H1 (cell line): ENCODE measurements at regions not wholly inside any gene's neighbourhood (a gene's known extent, or its start where the extent isn't known, plus 50 kb on each side); places are given as distances from the start of the nearest gene placed in this dataset.

Source experiments
- CTCF ChIA-PET: fragments of 300-600 bp; sonication (Branson Sonifier 250); formaldehyde crosslinking; loops from one replicate; lab custom pipeline; 2021; ENCODE audit not compliant: partially characterized antibody; lab: Charles Lee
- POLR2A ChIA-PET: fragments of 300-600 bp; sonication (Branson Sonifier 250); formaldehyde crosslinking; loops from one replicate; lab custom pipeline; 2021; ENCODE audit warnings: inconsistent platforms; ENCODE audit not compliant: partially characterized antibody; lab: Charles Lee
- DNase-seq, 2 experiments: peaks; one replicate each; pipeline versions ENCODE4 v3.0.0 to v3.0.0-alpha.2; 2010 to 2022; ENCODE audit warnings: low spot score in 2 of 2, low read depth in 1 of 2, mixed read lengths in 1 of 2
- FAIRE-seq: peaks from 2 replicates; lab custom pipeline; 2011; peaks lifted over from hg19 to GRCh38; lab: Jason Lieb, UNC
- H2AFZ ChIP-seq: 2 replicates; pipeline ENCODE4 v1.8.1; 2012; ENCODE audit warnings: low read length, inconsistent platforms
- H2AK5ac ChIP-seq: 2 replicates; pipeline ENCODE4 v1.6.1; 2013; ENCODE audit warnings: low read depth, low read length
- H2BK120ac ChIP-seq: replicated peaks from 2 replicates; pipeline ENCODE3; 2013; ENCODE audit warnings: low read depth, low read length, inconsistent platforms
- H2BK12ac ChIP-seq: 2 replicates; pipeline ENCODE4 v1.6.1; 2013; ENCODE audit warnings: low read depth, low read length
- H2BK15ac ChIP-seq: 2 replicates; pipeline ENCODE4 v1.6.1; 2013; ENCODE audit warnings: low read length
- H2BK20ac ChIP-seq: 2 replicates; pipeline ENCODE4 v1.6.1; 2013; ENCODE audit warnings: low read length
- H2BK5ac ChIP-seq: 2 replicates; pipeline ENCODE4 v1.6.1; 2013; ENCODE audit warnings: low read depth, low read length
- H3K14ac ChIP-seq: 2 replicates; pipeline ENCODE4 v1.6.1; 2013; ENCODE audit warnings: inconsistent platforms; ENCODE audit not compliant: insufficient read length
- H3K18ac ChIP-seq: 2 replicates; pipeline ENCODE4 v1.6.1; 2013; ENCODE audit warnings: low read length; ENCODE audit errors: extremely low read depth
- H3K23ac ChIP-seq: 2 replicates; pipeline ENCODE4 v1.6.1; 2013; ENCODE audit warnings: inconsistent platforms; ENCODE audit not compliant: insufficient read length
- H3K23me2 ChIP-seq: 2 replicates; pipeline ENCODE4 v1.6.1; 2013; ENCODE audit warnings: low read depth, low read length
- H3K27ac ChIP-seq: 2 replicates; pipeline ENCODE4 v1.6.1; 2011; ENCODE audit warnings: low read depth, low read length, inconsistent platforms
- H3K27me3 ChIP-seq, 4 experiments: replicated peaks in 1 of 4; 1 replicate in 1 of 4; 2 replicates in 3 of 4; pipeline versions ENCODE4 v1.6.1 to v1.8.1; 2011 to 2013; ENCODE audit warnings: low read length in 3 of 4, mild to moderate bottlenecking in 3 of 4, inconsistent platforms in 2 of 4, mixed read lengths in 2 of 4, moderate library complexity in 1 of 4; ENCODE audit not compliant: control insufficient read depth in 3 of 4, insufficient read depth in 3 of 4; ENCODE audit errors: extremely low read depth in 1 of 4
- H3K36me3 ChIP-seq, 4 experiments: 2 replicates each; pipeline versions ENCODE4 v1.6.1 to v1.8.1; 2011 to 2013; ENCODE audit warnings: mild to moderate bottlenecking in 4 of 4, low read length in 3 of 4, moderate library complexity in 2 of 4, control low read depth in 1 of 4, inconsistent platforms in 1 of 4; ENCODE audit not compliant: insufficient read depth in 4 of 4, control insufficient read depth in 2 of 4
- H3K4ac ChIP-seq: replicated peaks from 2 replicates; pipeline ENCODE3; 2013; ENCODE audit warnings: low read length, low read depth, mixed read lengths, inconsistent platforms; ENCODE audit not compliant: insufficient read length
- H3K4me1 ChIP-seq, 4 experiments: replicated peaks in 1 of 4; 1 replicate in 1 of 4; 2 replicates in 3 of 4; pipeline versions ENCODE4 v1.6.1 to v1.8.1; 2011 to 2013; ENCODE audit warnings: low read length in 3 of 4, inconsistent platforms in 2 of 4, mixed read lengths in 1 of 4; ENCODE audit not compliant: insufficient read depth in 4 of 4, control insufficient read depth in 3 of 4
- H3K4me2 ChIP-seq, 2 experiments: 2 replicates each; pipeline versions ENCODE4 v1.6.1 to v1.8.1; 2011 to 2013; ENCODE audit warnings: low read depth in 2 of 2, low read length in 2 of 2, control low read depth in 1 of 2, inconsistent platforms in 1 of 2, mild to moderate bottlenecking in 1 of 2; ENCODE audit not compliant: insufficient read depth in 1 of 2
- H3K4me3 ChIP-seq, 4 experiments: fragments of 200-600, 300-600 bp in 1 of 4; sonication (generic), shearing (Covaris generic), sonication (Bioruptor Twin) in 1 of 4; 2 replicates each; pipeline versions ENCODE4 v1.5.1 to v1.8.1; 2011 to 2016; ENCODE audit warnings: low read length in 4 of 4, low read depth in 3 of 4, control low read depth in 2 of 4, inconsistent platforms in 2 of 4, mild to moderate bottlenecking in 2 of 4, mixed read lengths in 1 of 4, moderate library complexity in 1 of 4; ENCODE audit not compliant: insufficient read depth in 2 of 4; ENCODE audit errors: extremely low read depth in 1 of 4
- H3K56ac ChIP-seq: replicated peaks from 2 replicates; pipeline ENCODE3; 2013; ENCODE audit warnings: low read depth, mild to moderate bottlenecking, mixed read lengths, low read length, inconsistent platforms; ENCODE audit not compliant: insufficient read length
- H3K79me1 ChIP-seq: 2 replicates; pipeline ENCODE4 v1.6.1; 2013; ENCODE audit warnings: low read depth, low read length, control low read depth
- H3K79me2 ChIP-seq, 2 experiments: 2 replicates each; pipeline versions ENCODE4 v1.6.1 to v1.8.1; 2012 to 2013; ENCODE audit warnings: low read length in 2 of 2, mild to moderate bottlenecking in 2 of 2, inconsistent platforms in 1 of 2; ENCODE audit not compliant: insufficient read depth in 2 of 2, control insufficient read depth in 1 of 2
- H3K9ac ChIP-seq, 4 experiments: replicated peaks in 1 of 4; 1 replicate in 1 of 4; 2 replicates in 3 of 4; pipeline versions ENCODE4 v1.6.1 to v1.8.1; 2011 to 2013; ENCODE audit warnings: low read depth in 3 of 4, low read length in 3 of 4, control low read depth in 2 of 4, mild to moderate bottlenecking in 2 of 4, moderate library complexity in 2 of 4, inconsistent platforms in 1 of 4; ENCODE audit errors: extremely low read depth in 1 of 4
- H3K9me3 ChIP-seq, 2 experiments: 2 replicates each; pipeline versions ENCODE4 v1.6.1 to v1.8.1; 2012 to 2013; ENCODE audit warnings: mild to moderate bottlenecking in 2 of 2, moderate library complexity in 2 of 2, control low read depth in 1 of 2, inconsistent platforms in 1 of 2, low read depth in 1 of 2, low read length in 1 of 2, mixed read lengths in 1 of 2; ENCODE audit not compliant: insufficient read depth in 2 of 2
- H4K20me1 ChIP-seq, 2 experiments: replicated peaks in 1 of 2; 2 replicates each; pipeline versions ENCODE3 to v1.8.1; 2011 to 2013; ENCODE audit warnings: inconsistent platforms in 2 of 2, low read length in 2 of 2, mild to moderate bottlenecking in 1 of 2; ENCODE audit not compliant: insufficient read depth in 2 of 2, control insufficient read depth in 1 of 2
- H4K5ac ChIP-seq: 2 replicates; pipeline ENCODE4 v1.6.1; 2013; ENCODE audit warnings: low read length, low read depth, mixed read lengths, inconsistent platforms; ENCODE audit not compliant: insufficient read length
- H4K8ac ChIP-seq: 2 replicates; pipeline ENCODE4 v1.8.0; 2013; ENCODE audit warnings: mild to moderate bottlenecking, moderate library complexity, low read length, inconsistent platforms; ENCODE audit not compliant: insufficient read depth; ENCODE audit errors: extremely low read depth
- H4K91ac ChIP-seq: replicated peaks from 2 replicates; pipeline ENCODE3; 2013; ENCODE audit warnings: low read length, mixed read lengths, inconsistent platforms; ENCODE audit not compliant: insufficient read length
- BACH1 ChIP-seq: IDR thresholded peaks from 2 replicates; pipeline ENCODE4 v1.6.1; 2012; ENCODE audit warnings: low read length, improper control_type of control experiment
- KDM4A ChIP-seq: IDR thresholded peaks from one replicate; pipeline ENCODE4 v1.7.1; 2012; ENCODE audit warnings: low read depth, mild to moderate bottlenecking, moderate library complexity, low read length, inconsistent platforms; ENCODE audit not compliant: severe bottlenecking
- KDM5A ChIP-seq: fragments of 200-600 bp; IDR thresholded peaks from 2 replicates; pipeline ENCODE4 v1.7.1; 2012; ENCODE audit warnings: mild to moderate bottlenecking, low read length, inconsistent platforms, mixed read lengths
- RFX5 ChIP-seq: IDR thresholded peaks from 2 replicates; pipeline ENCODE4 v1.6.1; 2011; ENCODE audit warnings: low read depth, low read length, improper control_type of control experiment, borderline replicate concordance
- RNF2 ChIP-seq: fragments of 200-900, 300-1000 bp; sonication (generic); IDR thresholded peaks from 2 replicates; pipeline ENCODE4 v1.7.1; 2016; ENCODE audit warnings: borderline replicate concordance, low read depth, mild to moderate bottlenecking, antibody characterized with exemption, low read length; ENCODE audit not compliant: poor library complexity, severe bottlenecking; ENCODE audit errors: missing control alignments
- TCF12 ChIP-seq: IDR thresholded peaks from 2 replicates; pipeline ENCODE4 v1.6.1; 2011; ENCODE audit warnings: low read depth, mild to moderate bottlenecking, low read length
- WGBS, 2 experiments: shearing (Covaris generic) in 1 of 2; methylation state at CpG; one replicate each; pipeline versions ENCODE4 v1.1.6 to v1.1.7; 2013 to 2015; ENCODE audit warnings: low lambda C conversion rate in 2 of 2, mixed read lengths in 2 of 2, inconsistent platforms in 1 of 2, low coverage in 1 of 2, missing lambda C conversion rate in 1 of 2; ENCODE audit not compliant: insufficient replicate concordance in 2 of 2, insufficient coverage in 1 of 2, insufficient read length in 1 of 2; ENCODE audit errors: extremely low coverage in 1 of 2, missing lambda C conversion rate in 1 of 2; 5-methylcytosine and 5-hydroxymethylcytosine counted together

DNA sequence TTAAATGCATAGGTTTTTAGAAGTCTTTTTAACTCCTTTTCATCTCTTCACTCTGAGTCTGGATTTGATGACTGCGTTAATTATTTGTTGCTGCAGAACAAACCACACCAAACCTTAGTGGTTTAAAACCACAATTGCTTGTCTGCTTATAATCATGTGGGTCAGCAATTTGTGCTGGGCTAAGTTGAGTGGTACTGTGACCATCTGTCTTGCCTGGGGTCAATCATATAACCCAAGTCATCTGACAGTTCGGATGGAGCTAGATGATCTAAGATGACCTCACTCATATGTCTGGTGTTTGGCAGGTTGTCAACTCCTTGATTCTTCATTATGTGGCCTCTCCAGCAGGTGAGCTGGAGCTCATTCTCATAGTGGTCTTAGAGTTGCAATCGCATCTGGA, 219.1 kb upstream of the ELAVL2 start:
- Histone ChIP-seq H3K56ac (no peak overlapping the region), H3K9me3 (no peaks in the 10 kb centered on the region), H3K27me3 (no peaks in the 10 kb centered on the region), H2AK5ac (no peak overlapping the region), H3K23ac (no peak overlapping the region), H3K27ac (no peak overlapping the region), H3K14ac (no peak overlapping the region), H2BK5ac (no peak overlapping the region), H4K8ac (no peak overlapping the region), H3K4me1 (no peaks in the 10 kb centered on the region), H4K20me1 (no peaks in the 10 kb centered on the region), H2AFZ (no peak overlapping the region), H2BK15ac (no peak overlapping the region), H3K4me3 (no peak overlapping the region), H4K91ac (no peak overlapping the region), H3K79me1 (no peaks in the 10 kb centered on the region), H3K79me2 (no peaks in the 10 kb centered on the region), H3K36me3 (no peaks in the 10 kb centered on the region), H2BK12ac (no peak overlapping the region), H2BK20ac (no peak overlapping the region), H3K9ac (no peak overlapping the region), H3K4ac (no peak overlapping the region), H3K23me2 (no peaks in the 10 kb centered on the region; the same call in 1 of the 2 replicates), H2BK120ac (no peak overlapping the region), H3K4me2 (no peak overlapping the region), H4K5ac (no peak overlapping the region), H3K18ac (no peak overlapping the region)
- FAIRE-seq (no peak), DNase-seq (no peak)
- 94% methylated on average over 3 of the region's 3 CpGs; no CpG with 5 or more reads in 1 of the 2 experiments for WGBS, 2 experiments
- ChIA-PET POLR2A (no interaction called here), CTCF (no interaction called here)
- TF ChIP-seq BACH1 (no peak), KDM5A (no peak), TCF12 (no peak), RNF2 (no peak), KDM4A (no peak), RFX5 (no peak)
